ENCODE measurements at regions not wholly inside any gene's neighbourhood (a gene's known extent, or its start where the extent isn't known, plus 50 kb on each side); places are given as distances from the start of the nearest gene placed in this dataset.

GRCh38 chr6:99808992-99809391 is 185.0 kb downstream of the MCHR2 start:
- no peak for TF ChIP-seq POLR2A (IDR thresholded peaks at IDR 0.05; ENCODE audit: low read length)
- TF ChIP-seq GATA1 (IDR thresholded peaks at IDR 0.05; ENCODE audit: low read depth, low read length), result no peak
